ENCODE measurements at regions not wholly inside any gene's neighbourhood (a gene's known extent, or its start where the extent isn't known, plus 50 kb on each side); places are given as distances from the start of the nearest gene placed in this dataset.
"Not testable (repeated sequence)": the region's sequence is repeated elsewhere in the genome, so short reads cannot be mapped to it uniquely, and the experiment has no call there.

DNA sequence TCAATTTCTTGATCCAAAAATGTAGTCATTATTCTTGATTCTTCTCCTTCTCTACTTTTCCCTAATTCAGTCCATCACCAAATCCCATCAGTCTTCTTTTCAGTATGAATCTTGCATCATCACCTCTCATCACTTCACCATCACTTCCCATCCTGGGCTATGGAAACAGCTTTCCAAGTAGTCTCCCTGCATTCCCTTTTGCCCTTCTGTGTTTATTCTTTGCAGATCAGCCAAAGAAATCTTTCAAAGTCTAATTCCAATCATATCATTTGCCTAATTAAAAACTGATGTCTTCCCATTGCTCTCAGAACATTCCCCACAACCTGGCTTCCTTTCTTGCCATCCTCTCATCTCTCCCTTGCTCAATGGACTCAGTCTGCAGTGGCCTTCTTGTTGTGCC is 201.7 kb upstream of the ADAMTS3 start:
- Histone ChIP-seq H3K36me3 (no peaks in the 10 kb centered on the region), H3K4me1 (no peaks in the 10 kb centered on the region), H3K9me3 (no peaks in the 10 kb centered on the region), H3K4me3 (no peak overlapping the region), H3K27me3 (no peaks in the 10 kb centered on the region), H3K27ac (no peak overlapping the region)
- TF ChIP-seq, protein P1, sequence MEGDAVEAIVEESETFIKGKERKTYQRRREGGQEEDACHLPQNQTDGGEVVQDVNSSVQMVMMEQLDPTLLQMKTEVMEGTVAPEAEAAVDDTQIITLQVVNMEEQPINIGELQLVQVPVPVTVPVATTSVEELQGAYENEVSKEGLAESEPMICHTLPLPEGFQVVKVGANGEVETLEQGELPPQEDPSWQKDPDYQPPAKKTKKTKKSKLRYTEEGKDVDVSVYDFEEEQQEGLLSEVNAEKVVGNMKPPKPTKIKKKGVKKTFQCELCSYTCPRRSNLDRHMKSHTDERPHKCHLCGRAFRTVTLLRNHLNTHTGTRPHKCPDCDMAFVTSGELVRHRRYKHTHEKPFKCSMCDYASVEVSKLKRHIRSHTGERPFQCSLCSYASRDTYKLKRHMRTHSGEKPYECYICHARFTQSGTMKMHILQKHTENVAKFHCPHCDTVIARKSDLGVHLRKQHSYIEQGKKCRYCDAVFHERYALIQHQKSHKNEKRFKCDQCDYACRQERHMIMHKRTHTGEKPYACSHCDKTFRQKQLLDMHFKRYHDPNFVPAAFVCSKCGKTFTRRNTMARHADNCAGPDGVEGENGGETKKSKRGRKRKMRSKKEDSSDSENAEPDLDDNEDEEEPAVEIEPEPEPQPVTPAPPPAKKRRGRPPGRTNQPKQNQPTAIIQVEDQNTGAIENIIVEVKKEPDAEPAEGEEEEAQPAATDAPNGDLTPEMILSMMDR (IDR thresholded peaks at IDR 0.05), result no peak
- TF ChIP-seq POLR2A (IDR thresholded peaks at IDR 0.05), result no peak
- DNase-seq, result no peak

GRCh38 chr4:72768364-72768763 is 199.3 kb upstream of the ADAMTS3 start:
- DNase-seq, result no peak
- TF ChIP-seq POLR2A (IDR thresholded peaks at IDR 0.05), result no peak
- TF ChIP-seq, protein P1 (IDR thresholded peaks at IDR 0.05), result no peak
- no peak overlapping the region for H3K27ac ChIP-seq

GRCh38 chr4:72767618-72768302 is 198.7 kb upstream of the ADAMTS3 start:
- Histone ChIP-seq H3K27ac (no peak overlapping the region), H3K27me3 (no peaks in the 10 kb centered on the region), H3K36me3 (no peaks in the 10 kb centered on the region), H3K4me1 (no peaks in the 10 kb centered on the region), H3K9me3 (no peaks in the 10 kb centered on the region), H3K4me3 (no peak overlapping the region)
- DNase-seq, result no peak
- TF ChIP-seq, protein P1 (IDR thresholded peaks at IDR 0.05), result no peak
- no peak for TF ChIP-seq POLR2A (IDR thresholded peaks at IDR 0.05)

More at GRCh38 chr4:72768364-72768763, 199.3 kb upstream of the ADAMTS3 start:
- Histone ChIP-seq H3K27me3 (no peaks in the 10 kb centered on the region), H3K4me3 (no peak overlapping the region), H3K36me3 (no peaks in the 10 kb centered on the region), H3K9me3 (no peaks in the 10 kb centered on the region), H3K4me1 (no peaks in the 10 kb centered on the region)

DNA sequence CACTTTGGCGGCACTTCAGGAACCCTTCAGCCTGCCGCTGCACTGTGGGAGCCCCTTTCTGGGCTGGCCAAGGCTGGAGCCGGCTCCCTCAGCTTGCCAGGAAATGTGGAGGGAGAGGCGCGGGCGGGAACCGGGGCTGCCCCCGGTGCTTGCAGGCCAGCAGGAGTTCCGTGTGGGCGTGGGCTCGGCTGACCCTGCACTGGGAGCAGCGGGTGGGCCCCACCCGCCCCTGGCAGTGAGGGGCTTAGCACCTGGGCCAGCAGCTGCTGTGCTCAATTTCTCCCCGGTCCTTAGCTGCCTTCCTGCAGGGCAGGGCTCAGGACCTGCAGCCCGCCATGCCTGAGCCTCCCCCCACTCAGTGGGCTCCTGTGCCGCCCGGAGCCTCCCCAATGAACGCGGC is 196.8 kb upstream of the ADAMTS3 start:
- not testable (repeated sequence) for H3K27ac ChIP-seq, DNase-seq, H3K9me3 ChIP-seq, H3K4me1 ChIP-seq, H3K36me3 ChIP-seq, H3K27me3 ChIP-seq, H3K4me3 ChIP-seq

GRCh38 chr4:72761368-72762038 is 192.5 kb upstream of the ADAMTS3 start:
- Histone ChIP-seq H3K27ac (no peak overlapping the region), H3K27me3 (no peaks in the 10 kb centered on the region), H3K4me3 (no peak overlapping the region), H3K4me1 (no peaks in the 10 kb centered on the region), H3K36me3 (no peaks in the 10 kb centered on the region), H3K9me3 (no peaks in the 10 kb centered on the region)
- TF ChIP-seq POLR2A (IDR thresholded peaks at IDR 0.05), result no peak
- TF ChIP-seq, protein P1 (IDR thresholded peaks at IDR 0.05), result no peak
- no peak for DNase-seq

DNA sequence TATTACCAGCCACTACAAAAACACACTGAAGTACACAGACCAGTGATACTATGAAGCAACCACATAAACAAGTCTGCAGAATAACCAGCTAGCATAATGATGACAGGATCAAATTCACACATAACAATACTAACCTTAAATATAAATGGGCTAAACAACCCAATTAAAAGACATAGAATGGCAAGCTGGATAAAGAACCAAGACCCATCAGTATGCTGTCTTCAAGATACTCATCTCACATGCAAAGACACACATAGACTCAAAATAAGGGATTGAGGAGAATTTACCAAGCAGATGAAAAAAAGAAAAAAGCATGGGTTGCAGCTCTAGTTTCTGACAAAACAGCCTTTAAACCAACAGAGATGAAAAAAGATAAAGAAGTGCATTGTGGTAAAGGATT is 184.4 kb upstream of the ADAMTS3 start:
- DNase-seq, H3K36me3 ChIP-seq, H3K9me3 ChIP-seq, H3K27ac ChIP-seq, H3K4me1 ChIP-seq, H3K4me3 ChIP-seq, H3K27me3 ChIP-seq: not testable (repeated sequence)

Data from Peyer's patch (tissue), 4 donors.